NCI-H748 (cell line): ENCODE measurements at regions not wholly inside any gene's neighbourhood (a gene's known extent, or its start where the extent isn't known, plus 50 kb on each side); places are given as distances from the start of the nearest gene placed in this dataset.
"Not testable (repeated sequence)": the region's sequence is repeated elsewhere in the genome, so short reads cannot be mapped to it uniquely, and the experiment has no call there.

Experiments used
- DNase-seq: peaks from one replicate; lab custom pipeline; 2025; ENCODE audit not compliant: unreplicated experiment; lab: John Stamatoyannopoulos, UW

- DNase-seq = not testable (repeated sequence)
These were observed 357.3 kb upstream of the WSB1 start for GRCh38 chr17:26936645-26937044.

- not testable (repeated sequence) for DNase-seq
These were observed 356.1 kb upstream of the WSB1 start for GRCh38 chr17:26937750-26938322.

GRCh38 chr17:26939755-26940154 lies 354.2 kb upstream of the WSB1 start:
- DNase-seq = not testable (repeated sequence)

GRCh38 chr17:26940587-26940986 lies 353.3 kb upstream of the WSB1 start:
- DNase-seq = not testable (repeated sequence)

- DNase-seq = no peak
These were observed 331.4 kb upstream of the WSB1 start for GRCh38 chr17:26962255-26963162.

- DNase-seq = no peak
These were observed 330.8 kb upstream of the WSB1 start for GRCh38 chr17:26963163-26963503.

GRCh38 chr17:26965898-26966624 lies 327.9 kb upstream of the WSB1 start:
- not testable (repeated sequence) for DNase-seq

GRCh38 chr17:26966625-26967179 lies 327.2 kb upstream of the WSB1 start:
- DNase-seq = not testable (repeated sequence)

GRCh38 chr17:26981845-26982425 lies 312.0 kb upstream of the WSB1 start:
- not testable (repeated sequence) for DNase-seq

- DNase-seq = not testable (repeated sequence)
These were observed 311.4 kb upstream of the WSB1 start for GRCh38 chr17:26982563-26982962.

GRCh38 chr17:26987851-26988250 lies 306.1 kb upstream of the WSB1 start:
- not testable (repeated sequence) for DNase-seq

- DNase-seq = not testable (repeated sequence)
These were observed 299.3 kb upstream of the WSB1 start for GRCh38 chr17:26994648-26995047.

GRCh38 chr17:26996146-26996916 lies 297.6 kb upstream of the WSB1 start:
- not testable (repeated sequence) for DNase-seq

- not testable (repeated sequence) for DNase-seq
These were observed 286.0 kb upstream of the WSB1 start for GRCh38 chr17:27007734-27008531.

- DNase-seq = no peak
These were observed 284.8 kb upstream of the WSB1 start for GRCh38 chr17:27009087-27009486.

- DNase-seq = not testable (repeated sequence)
These were observed 283.8 kb upstream of the WSB1 start for GRCh38 chr17:27010138-27010537.

- DNase-seq = not testable (repeated sequence)
These were observed 263.4 kb upstream of the WSB1 start for GRCh38 chr17:27030552-27030951.

GRCh38 chr17:27038676-27039075 lies 255.2 kb upstream of the WSB1 start:
- DNase-seq = peak; percentile 46

- DNase-seq = not testable (repeated sequence)
These were observed 248.9 kb upstream of the WSB1 start for GRCh38 chr17:27045039-27045438.
